ENCODE measurements at regions not wholly inside any gene's neighbourhood (a gene's known extent, or its start where the extent isn't known, plus 50 kb on each side); places are given as distances from the start of the nearest gene placed in this dataset.
A peak's percentile ranks its signal among the peaks of the same experiment; 100 is the strongest.

DNA sequence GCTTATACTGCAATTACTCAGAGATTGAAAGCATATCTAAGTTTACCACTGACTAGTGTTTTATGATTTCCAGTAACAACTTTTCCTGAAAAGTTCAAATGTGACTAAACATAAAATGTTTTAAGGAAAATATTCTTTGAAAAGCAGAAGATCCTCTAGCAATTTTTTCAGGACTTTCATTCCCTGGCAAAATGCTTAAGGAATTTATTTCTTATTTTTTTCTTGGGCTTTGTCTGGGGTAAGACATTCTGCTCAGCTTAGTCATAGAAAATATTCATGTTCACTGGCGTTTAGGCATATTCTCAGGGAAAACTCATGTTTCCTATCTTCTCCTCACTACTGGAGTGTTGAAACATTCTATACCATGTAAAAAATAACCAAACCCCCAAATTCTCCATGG, 235.3 kb upstream of the CEP162 start:
- peak; percentile 18 for DNase-seq (ENCODE audit: low read depth)

DNA sequence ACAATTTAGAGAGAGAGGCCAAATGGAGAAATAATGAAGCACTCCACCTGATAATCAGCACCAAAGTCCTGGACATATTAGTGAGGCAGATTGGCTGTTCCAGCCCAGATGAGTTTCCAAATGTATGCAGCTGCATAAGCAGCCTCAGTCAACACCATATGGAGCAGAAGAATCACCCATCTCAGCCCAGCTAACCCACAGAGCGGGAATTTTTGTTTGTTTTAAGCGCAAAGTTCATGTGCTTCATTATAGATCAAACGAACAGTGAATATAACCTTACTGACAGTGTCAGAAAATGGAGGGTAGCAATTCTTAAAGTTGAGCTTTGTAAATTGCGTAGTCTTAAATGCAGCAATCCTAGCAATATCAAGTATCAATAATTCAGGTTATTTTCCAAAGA, 234.0 kb upstream of the CEP162 start:
- no peak for DNase-seq (ENCODE audit: low read depth)

DNA sequence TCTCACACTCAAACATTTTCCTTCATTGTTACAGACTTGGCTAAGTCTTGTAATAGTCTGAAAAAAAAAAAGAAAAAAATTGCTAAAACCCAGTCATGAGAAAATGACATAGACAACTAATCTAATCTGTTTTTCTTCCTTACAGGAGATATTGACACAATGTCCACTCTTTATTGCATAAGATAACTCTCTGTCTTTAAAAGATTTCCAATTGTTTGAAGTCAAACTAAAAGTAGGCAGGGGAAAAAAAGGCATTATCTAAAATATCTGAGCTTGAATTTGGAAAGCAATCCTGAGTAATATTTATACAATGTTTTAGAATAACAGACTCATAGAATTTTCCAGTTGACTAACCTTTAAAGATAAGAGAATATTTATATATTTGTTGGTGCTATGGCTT, 233.0 kb upstream of the CEP162 start:
- no peak for DNase-seq (ENCODE audit: low read depth)

DNA sequence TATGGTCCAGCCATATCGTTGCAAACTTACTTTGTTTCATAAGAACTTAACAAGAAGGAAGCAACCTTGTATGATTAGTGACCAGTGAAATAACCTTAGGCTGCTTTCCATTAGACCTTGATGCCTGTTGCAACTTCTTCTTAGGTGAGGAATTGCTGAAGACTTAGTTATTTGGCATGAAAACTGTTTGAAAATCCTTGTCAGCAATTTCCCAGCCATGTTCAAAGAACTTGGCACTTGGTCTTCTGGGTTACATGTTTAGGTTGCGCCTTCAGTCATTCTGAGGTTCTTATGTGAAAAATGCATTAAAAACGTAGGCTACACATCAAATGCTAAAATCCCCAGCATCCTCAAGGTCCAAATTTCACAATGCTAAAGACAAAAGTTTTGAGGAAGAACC, 232.0 kb upstream of the CEP162 start:
- DNase-seq (ENCODE audit: low read depth): no peak

DNA sequence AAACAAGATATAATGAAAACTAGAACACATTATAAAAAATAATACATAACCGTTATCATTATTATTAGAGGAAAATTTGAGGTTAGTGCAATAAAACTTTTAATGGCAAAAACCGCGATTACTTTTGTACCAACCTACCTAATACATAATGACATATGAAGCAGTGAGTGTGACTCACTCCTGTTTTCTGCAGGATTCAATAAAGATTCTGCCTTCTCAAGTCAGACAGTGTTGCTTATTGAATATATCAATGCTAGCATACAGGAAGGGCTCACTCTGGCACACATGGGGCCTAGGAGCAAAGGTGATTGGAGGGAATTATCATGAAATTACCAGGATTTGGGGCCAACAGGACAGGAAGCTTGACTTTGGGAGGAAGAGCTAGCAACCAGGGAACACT, 230.8 kb upstream of the CEP162 start:
- no peak for DNase-seq (ENCODE audit: low read depth)

DNA sequence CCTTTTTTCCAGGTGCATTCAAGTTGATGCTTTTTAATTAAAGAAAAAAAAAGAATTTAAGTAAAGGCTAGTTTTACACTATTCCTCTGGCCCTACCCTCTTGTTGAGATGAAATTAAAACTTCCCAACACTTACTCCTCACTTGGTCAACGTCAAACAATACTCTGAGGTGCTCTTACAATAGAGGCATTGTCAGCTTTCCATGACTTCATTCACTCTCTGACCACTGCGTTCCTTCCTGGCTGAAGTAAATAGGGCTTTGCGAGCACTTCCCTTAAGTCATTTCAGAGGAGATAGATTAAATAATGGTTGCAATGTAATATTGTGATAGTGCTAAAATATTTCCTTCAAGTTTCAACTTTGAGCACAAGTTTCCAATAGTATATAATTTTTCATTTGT, 229.8 kb upstream of the CEP162 start:
- DNase-seq (ENCODE audit: low read depth): no peak

DNA sequence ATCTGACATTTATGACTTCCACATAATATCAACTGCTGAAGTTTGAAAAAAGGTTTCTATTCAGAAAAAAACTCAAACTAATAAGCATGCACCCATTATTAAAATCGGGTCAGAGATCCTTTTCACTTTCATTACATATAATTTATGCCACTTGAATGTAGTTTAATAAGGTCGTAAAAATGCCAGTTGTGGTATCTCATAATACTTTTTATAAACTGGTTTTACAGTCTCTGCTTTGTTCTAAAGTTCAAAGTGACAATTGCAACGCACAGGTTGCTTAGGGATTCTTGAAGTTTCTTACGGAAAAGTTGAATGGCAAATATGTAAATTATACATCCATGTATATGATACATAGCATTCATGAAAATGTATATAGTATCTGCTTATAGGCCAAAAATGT, 229.4 kb upstream of the CEP162 start:
- DNase-seq (ENCODE audit: low read depth): no peak

DNA sequence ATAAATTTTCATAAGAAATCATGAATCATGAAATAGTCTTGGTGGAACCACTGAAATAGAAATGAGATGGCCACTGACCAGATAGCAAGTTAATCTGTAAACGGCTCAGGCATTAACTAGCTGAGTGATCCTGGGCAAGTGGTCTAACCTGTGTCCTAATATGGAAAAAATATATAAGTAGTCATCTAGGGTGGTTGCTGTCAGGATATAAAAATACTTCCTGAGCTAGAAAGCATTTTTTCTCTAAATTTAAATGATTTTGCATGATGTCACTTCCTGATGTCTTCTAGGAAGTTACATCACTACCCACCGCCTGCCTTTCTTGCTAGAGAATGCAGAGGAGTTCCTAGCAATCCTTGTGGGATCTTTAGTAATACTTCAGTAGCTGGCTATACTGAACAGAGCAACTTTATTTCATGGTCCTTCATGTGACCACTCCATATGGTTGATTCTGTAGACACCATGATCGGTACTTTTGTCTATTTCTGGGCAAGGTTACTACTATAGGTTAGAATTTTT, 228.1 kb upstream of the CEP162 start:
- no peak for DNase-seq (ENCODE audit: low read depth)

DNA sequence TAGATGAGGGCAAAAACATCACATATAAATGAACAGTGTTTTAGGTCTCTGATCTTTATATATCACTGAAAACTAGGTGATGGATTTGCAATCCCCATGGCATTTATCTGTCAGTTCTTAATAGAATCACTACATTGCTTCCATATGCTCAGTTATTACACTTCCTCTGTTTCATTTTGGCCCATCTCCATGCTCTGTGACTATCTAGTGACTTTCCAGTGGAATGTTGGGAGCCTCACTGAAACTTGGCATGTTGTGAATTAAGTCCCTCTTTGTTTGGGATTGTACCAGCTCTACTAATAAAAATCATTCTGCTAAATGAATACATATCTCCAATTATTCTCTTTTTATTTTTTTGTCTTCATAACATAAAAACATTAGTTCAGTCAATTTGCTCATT, 226.1 kb upstream of the CEP162 start:
- DNase-seq (ENCODE audit: low read depth): no peak

DNA sequence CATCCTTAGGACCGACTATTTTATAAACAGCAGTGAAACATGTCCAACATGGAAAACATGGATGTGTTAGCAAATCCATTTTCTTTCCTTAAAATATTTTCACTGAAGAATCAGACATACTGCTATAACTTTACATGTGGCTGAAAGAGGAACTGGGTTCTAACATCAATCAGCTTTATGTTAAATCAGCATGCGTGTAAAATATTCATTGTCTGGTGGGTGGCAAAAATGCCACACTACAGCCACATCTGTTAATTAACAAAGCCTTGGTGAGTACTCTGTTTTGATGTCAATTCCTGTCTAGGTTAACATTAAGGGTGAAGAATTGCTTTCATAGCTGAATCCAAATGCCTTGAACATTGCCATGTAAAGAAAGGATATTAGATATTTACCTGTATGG, 222.6 kb upstream of the CEP162 start:
- DNase-seq (ENCODE audit: low read depth): no peak

DNA sequence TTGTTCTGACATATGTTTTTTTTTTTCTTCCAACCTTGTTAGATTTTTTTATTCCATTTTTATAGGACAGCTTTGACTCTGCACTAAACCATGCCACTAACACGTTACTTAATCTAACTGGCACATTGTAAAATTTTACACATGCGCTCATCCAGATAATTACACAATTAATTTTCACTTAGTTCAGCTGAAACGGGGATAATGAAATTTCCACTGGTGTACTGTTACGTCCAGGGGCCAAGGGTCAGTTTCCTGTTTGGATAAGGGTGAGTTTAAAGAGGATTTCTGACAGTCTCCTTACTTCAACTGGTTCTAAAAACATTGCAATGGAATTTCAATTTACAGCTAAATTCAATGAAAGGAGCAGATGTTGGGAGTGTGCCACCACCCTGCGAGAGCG, 221.8 kb upstream of the CEP162 start:
- no peak for DNase-seq (ENCODE audit: low read depth)

DNA sequence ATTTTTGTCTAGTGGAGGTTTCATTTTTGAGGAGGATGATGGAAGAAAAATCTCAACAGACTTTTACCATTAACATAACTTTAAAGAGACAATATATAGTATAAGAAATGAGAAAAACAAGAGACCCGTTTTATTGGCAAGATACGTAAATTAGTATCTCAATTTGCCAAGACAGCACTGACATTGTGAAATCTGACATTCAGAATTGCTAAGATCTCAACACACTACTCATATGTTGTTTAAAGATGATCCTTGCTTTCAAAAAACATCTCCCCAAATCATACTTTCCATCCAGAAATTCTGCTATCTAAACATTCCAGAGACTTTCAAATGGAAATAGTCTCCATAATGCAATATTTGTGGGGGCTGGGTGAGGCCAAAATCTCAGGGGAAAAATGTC, 220.9 kb upstream of the CEP162 start:
- DNase-seq (ENCODE audit: low read depth): no peak

DNA sequence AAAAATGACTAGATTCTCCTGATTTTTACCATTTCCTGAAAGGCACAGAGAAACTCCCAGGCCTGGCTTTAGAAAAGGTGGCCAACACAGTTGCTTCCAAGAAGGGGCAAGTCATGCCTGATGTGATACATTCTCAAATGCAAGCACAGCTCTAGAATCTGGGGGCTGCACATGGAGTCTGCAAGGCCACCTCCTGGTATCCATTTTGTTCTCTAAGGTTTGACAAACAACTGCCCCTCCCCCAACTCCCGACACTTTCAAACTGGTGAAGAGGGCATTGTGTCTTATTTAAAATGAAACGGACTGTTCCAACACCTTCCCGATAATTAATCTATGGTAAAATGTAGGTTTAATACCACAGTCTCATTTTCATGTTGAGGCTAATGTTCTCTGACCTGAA, 220.2 kb upstream of the CEP162 start:
- DNase-seq (ENCODE audit: low read depth): no peak

DNA sequence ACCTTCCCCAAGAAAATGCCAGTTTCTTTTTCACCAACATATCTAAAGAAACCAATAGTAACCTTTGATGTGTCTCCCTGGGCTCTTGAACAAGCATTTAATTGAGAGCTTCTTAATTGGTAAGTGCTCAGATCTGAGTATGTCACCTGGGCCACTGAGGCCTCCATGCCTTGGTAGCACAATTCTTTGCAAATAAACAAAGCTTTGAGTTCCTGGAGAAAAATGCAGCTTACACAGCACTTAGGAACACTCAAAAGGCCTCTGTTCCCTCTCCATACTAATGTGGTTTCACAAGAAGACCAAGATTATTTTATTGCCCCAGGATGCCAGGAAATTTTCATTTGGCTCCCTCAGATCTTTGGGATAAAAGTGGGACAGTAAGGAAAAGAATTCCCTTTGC, 217.6 kb upstream of the CEP162 start:
- no peak for DNase-seq (ENCODE audit: low read depth)

DNA sequence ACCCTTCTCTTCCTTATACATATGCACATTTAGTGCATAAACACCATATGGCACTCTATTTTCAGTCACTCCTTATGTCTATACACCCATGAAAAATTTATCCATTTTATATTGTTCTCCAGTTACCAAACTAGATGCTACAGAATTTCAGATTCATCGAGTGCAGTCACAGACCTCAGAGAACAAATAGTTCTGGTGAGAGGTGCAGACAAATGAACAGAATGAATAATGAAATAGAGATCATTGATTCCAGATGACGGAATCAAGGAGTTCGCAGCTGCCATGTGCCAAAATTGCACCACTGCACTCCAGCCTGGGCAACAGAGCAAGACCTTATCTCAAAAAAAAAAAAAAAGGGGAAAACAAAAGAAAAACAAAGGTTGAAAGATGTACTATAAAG, 214.8 kb upstream of the CEP162 start:
- peak; percentile 60 for DNase-seq (ENCODE audit: low read depth)

DNA sequence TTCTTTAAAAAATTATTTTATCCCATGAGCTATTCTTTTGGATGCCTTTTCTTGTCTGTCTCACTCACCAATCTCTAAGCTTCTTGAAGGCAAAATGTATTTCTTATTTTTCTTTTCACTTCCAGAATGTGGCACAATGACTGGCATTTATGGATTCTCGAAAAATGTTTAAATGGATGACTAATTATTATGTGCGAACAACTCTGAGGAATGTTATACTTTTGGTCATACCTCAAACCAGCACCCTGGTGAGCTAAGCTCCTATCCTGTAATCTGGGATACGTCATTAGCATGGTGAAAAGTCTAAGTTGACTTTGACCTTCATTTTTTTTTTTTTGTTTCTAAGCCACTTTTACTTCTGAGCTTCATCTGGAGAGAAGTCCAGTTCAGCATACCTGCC, 214.0 kb upstream of the CEP162 start:
- no peak for DNase-seq (ENCODE audit: low read depth)

DNA sequence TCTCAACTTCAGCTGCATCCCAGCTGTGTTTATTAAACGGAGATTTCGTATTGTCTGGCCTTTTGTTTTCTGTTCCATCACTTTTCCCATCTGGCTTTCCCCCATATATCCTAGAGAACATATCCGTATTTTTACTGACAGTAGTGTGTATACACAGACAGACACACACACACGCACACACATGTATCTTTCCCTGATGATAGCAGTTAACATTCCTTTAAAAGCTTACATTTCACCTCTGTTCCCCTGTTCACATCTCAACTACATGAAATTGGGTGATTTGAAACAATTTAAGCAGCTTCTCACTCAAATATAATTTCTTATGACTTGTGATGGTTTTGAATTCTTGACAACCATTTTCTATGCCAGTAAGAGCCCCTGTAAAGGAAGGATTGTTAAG, 207.1 kb upstream of the CEP162 start:
- DNase-seq (ENCODE audit: low read depth): no peak

DNA sequence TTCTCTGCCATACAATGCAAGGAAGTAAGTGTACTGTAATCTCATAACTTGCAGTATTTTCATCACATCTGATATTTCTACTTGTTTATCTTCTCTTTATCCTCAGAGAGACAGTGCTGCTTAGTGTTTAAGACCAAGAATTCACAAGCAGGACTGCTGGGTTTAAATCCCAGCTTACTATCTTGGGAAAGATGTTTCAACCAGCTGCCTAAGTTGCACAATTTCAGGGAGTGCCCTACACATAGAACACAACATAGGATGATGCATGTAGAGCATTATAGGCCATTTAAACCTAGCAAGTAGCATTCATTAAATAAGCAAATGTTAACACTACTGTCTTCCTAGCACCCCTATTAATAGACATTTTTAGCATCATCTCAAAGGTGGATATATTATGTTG, 205.2 kb upstream of the CEP162 start:
- peak; percentile 67 for DNase-seq (ENCODE audit: low read depth)

DNA sequence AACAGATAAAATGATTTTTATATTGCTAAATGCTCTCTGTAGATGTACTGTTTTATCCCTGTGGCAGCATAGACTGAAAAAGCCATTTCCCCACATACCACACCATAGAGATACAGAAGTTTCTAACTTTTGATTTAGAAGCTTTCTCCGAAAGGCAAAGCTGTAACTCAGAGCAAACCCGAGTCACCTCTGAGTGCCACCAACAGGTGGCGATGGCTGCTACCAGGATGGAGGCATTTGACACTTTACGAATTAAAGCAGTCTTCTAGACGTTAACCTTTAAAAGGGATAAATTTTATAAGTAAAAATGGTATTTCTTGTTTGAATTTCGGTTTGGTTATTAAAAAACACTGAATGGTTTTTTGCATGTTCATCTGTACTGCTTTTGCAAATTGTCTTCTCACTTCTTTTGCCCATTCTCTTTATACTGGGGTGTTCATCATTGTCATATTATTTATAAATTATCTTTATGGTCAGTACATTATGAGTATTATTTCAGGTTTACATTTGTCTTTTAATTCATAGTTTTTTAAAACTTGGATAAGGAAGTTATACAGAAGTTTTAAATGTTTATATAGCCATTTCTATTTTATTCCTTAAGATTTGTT, 201.0 kb upstream of the CEP162 start:
- peak; percentile 65 for DNase-seq (ENCODE audit: low read depth)

DNA sequence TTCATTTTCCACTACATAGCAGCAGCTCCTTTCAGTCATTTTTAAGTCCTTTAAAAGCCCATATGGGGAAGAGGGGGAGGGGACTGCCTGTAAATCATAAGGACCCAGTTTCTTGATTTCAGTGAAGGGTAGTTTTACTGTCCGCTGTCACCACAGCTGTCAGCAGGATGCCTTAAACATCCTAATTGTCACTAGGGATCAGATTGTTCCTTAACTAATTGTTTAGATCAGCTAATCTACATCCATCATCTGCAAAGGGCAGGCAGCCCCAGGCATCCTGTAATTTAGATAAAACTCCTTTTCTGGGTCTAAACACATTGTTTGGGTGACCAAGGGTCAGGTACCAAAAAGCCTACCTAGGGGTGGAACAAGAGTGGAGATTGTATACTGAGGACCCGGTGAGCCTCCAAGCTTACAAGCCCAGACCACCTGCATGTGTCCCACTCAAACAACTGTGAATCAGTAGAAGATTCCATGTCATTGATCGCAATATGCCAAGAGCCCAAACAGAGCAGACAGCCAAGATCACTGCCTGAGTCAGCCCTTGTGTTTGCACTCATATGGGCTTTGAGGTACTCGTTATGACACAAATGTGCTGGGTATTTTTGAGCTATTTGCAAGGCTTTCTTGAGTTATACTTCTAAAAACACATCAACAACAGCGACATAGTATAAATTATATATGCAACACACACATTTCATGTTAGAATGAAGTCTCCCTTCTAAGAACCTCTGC, 198.7 kb upstream of the CEP162 start:
- no peak for DNase-seq (ENCODE audit: low read depth)

DNA sequence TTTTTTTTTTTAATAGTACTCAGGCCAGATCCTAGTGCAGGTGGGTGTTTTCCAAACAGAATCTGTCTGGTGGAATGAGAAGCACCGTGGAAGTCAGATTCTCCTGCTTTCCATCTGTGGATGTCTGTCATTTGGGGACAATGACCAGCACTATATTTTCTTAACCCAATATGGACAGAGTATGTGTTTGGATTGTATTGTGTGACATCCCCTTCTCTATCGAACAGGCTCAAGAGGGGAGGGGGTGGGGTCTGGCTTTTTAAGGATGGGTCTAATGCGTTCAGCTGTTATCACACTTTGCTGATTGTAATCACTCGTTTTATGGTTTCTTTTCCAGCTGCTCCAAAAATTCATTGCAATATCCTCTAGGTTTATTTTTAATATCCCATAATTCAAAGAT, 197.5 kb upstream of the CEP162 start:
- DNase-seq (ENCODE audit: low read depth): no peak

DNA sequence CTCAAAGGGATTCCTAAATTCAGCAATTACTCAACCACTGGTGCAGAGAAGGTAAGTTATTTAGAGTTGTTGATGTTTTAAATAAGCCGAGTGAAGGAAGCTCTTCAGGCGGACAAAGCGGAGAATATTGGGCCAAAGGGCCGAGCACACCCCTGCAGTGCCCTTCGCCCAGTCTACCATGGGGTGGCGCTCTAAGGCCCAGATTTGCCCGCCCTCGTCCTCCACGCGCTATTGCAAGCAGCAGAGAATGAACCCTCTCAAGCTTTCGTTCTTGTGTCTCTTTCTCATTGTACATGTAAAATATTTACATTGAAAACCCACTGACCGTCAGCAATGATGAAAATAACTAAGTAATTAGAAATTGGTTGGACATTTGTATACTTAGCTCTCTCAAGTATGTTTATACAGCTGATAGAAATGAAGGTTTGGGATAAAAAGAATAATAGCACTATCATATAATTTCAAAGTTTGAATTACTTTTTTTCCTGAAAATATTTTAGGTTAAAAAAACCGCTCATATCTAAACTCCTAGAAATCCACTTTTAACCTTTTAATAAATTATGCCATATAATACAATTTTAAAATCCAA, 195.0 kb upstream of the CEP162 start:
- peak; percentile 49 for DNase-seq (ENCODE audit: low read depth)

DNA sequence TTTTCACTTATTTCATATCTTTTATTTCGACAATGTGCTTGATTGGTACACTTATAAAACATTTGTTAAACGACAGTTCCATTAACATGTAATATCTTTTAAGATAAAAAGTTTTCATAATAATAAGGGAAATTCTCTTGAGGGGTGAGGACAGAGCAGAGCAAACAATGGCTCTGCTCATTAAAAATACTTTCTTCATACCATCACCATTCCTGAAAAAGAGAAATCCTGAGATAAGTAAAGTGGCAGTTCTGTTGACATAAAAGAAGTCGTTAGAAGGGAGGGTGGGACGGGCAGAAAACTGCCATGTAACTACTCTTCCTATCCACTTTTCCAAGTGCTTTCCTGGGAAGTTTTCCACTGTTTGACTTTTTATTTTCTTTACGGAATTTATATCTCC, 193.6 kb upstream of the CEP162 start:
- DNase-seq (ENCODE audit: low read depth): no peak

DNA sequence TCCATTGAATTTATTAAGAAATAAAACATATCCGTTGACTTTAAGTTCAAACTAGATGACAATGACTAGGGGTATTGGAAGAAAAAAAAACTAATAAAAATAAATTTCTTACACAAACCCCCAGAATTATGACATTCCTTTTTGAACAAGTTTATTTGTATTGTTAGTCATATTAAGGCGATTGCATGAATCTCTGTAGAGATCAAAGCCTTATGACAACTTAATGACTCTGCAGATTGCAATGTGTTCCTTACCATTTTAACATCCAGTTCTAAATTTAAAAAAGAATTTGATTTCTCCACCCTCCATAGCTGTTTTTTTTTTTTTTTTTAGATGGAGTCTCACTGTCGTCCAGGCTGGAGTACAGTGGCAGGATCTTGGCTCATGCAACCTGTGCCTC, 189.8 kb upstream of the CEP162 start:
- DNase-seq (ENCODE audit: low read depth): peak; percentile 37
